ENCODE measurements at regions not wholly inside any gene's neighbourhood (a gene's known extent, or its start where the extent isn't known, plus 50 kb on each side); places are given as distances from the start of the nearest gene placed in this dataset.

DNA sequence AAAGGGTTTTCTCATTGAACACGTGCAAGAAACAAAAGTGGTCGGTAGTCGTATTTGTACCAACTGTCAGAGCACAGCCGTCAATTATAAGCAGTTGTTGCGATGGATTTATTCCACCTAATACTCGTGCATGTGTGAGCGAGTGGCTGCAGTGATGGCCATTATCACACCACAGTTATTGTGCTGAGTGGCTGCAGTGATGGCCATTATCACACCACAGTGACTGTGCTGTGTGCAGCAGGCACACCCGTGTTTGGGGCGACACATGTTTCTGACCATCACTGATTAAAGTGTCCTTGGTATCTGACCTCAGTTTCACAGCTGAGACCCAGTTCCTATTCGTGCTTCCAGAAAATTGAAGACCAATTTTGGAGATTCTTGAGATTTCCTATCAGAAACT lies 142.9 kb upstream of the PFKP start:
- H3K27me3 ChIP-seq: peaks cover 7% of the 10 kb centered on the region
- no peaks in the 10 kb centered on the region for H3K9me2 ChIP-seq (replicated peaks; ENCODE audit: insufficient read depth)
- 91% methylated on average over 10 of the region's 10 CpGs for WGBS (ENCODE audit: low lambda C conversion rate, missing lambda C conversion rate)
- no peaks in the 10 kb centered on the region for H3K36me3 ChIP-seq (replicated peaks; ENCODE audit: insufficient read depth, low read depth)
- H3K4me3 ChIP-seq: no peak overlapping the region
- DNase-seq (ENCODE audit: low spot score): no peak
- no peak overlapping the region for H3K27ac ChIP-seq
- TF ChIP-seq EZH2phosphoT487 (IDR thresholded peaks at IDR 0.05; ENCODE audit: low read depth, severe bottlenecking, unreplicated experiment): no peak
- TF ChIP-seq EZH2 (IDR thresholded peaks at IDR 0.05; ENCODE audit: borderline replicate concordance): no peak
- TF ChIP-seq, protein P1, sequence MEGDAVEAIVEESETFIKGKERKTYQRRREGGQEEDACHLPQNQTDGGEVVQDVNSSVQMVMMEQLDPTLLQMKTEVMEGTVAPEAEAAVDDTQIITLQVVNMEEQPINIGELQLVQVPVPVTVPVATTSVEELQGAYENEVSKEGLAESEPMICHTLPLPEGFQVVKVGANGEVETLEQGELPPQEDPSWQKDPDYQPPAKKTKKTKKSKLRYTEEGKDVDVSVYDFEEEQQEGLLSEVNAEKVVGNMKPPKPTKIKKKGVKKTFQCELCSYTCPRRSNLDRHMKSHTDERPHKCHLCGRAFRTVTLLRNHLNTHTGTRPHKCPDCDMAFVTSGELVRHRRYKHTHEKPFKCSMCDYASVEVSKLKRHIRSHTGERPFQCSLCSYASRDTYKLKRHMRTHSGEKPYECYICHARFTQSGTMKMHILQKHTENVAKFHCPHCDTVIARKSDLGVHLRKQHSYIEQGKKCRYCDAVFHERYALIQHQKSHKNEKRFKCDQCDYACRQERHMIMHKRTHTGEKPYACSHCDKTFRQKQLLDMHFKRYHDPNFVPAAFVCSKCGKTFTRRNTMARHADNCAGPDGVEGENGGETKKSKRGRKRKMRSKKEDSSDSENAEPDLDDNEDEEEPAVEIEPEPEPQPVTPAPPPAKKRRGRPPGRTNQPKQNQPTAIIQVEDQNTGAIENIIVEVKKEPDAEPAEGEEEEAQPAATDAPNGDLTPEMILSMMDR (IDR thresholded peaks at IDR 0.05; ENCODE audit: poor library complexity): no peak
- no peaks in the 10 kb centered on the region for H3K9me3 ChIP-seq (ENCODE audit: low read depth)
- no peak overlapping the region for H2AFZ ChIP-seq
- H3K4me2 ChIP-seq: no peak overlapping the region
- no peaks in the 10 kb centered on the region for H3K79me2 ChIP-seq
- no peaks in the 10 kb centered on the region for H4K20me1 ChIP-seq (ENCODE audit: insufficient read depth, poor library complexity, severe bottlenecking)
- H3K4me1 ChIP-seq (ENCODE audit: insufficient read depth): no peaks in the 10 kb centered on the region

DNA sequence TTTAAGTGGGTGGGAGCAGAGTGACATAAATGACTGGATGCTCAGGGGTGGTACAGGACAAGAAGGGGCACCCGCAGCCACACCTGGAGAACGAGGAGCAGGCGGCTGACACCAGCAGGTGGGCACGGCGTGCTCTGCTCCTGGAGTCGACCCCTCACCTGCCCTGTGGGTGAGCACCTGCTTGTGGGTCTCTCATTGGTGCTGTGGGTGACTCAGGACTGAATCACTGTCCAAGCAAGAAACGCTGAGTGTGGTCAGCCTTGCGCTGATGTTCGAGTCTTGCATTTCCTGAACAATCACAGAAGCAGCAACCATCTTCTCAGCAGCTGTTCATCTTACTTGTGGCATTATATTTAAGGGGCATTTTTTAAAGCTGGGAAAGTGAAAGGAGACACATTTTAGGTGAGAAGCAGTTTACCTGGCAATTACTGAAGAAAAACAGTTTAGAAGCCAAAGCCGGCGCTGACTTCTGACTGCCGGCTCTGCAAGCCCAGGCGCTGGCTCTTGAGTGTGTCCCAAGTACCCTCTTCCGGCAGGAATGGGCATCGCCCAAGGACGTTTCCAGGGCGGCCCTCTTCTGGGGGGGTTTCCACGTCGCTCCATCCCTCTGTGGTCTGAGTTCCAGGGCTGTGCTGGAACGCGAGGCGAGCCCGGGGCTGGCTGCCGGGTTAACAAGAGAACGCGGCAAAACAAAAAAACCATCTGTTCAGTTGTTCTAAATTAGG lies 145.2 kb upstream of the PFKP start:
- 89% methylated on average over 26 of the region's 26 CpGs for WGBS (ENCODE audit: low lambda C conversion rate, missing lambda C conversion rate)
- no peak overlapping the region for H3K4me2 ChIP-seq
- H2AFZ ChIP-seq: no peak overlapping the region
- H3K27ac ChIP-seq: no peak overlapping the region
- H3K4me1 ChIP-seq (ENCODE audit: insufficient read depth): no peaks in the 10 kb centered on the region
- no peaks in the 10 kb centered on the region for H3K79me2 ChIP-seq
- H4K20me1 ChIP-seq (ENCODE audit: insufficient read depth, poor library complexity, severe bottlenecking): no peaks in the 10 kb centered on the region
- H3K9me3 ChIP-seq (ENCODE audit: low read depth): no peaks in the 10 kb centered on the region
- TF ChIP-seq, protein P1 (IDR thresholded peaks at IDR 0.05; ENCODE audit: poor library complexity): no peak
- no peak for TF ChIP-seq EZH2 (IDR thresholded peaks at IDR 0.05; ENCODE audit: borderline replicate concordance)
- no peak for TF ChIP-seq EZH2phosphoT487 (IDR thresholded peaks at IDR 0.05; ENCODE audit: low read depth, severe bottlenecking, unreplicated experiment)
- no peaks in the 10 kb centered on the region for H3K9me2 ChIP-seq (replicated peaks; ENCODE audit: insufficient read depth)
- H3K27me3 ChIP-seq: no peaks in the 10 kb centered on the region
- H3K36me3 ChIP-seq (replicated peaks; ENCODE audit: insufficient read depth, low read depth): no peaks in the 10 kb centered on the region
- no peak for DNase-seq (ENCODE audit: low spot score)
- H3K4me3 ChIP-seq: no peak overlapping the region

DNA sequence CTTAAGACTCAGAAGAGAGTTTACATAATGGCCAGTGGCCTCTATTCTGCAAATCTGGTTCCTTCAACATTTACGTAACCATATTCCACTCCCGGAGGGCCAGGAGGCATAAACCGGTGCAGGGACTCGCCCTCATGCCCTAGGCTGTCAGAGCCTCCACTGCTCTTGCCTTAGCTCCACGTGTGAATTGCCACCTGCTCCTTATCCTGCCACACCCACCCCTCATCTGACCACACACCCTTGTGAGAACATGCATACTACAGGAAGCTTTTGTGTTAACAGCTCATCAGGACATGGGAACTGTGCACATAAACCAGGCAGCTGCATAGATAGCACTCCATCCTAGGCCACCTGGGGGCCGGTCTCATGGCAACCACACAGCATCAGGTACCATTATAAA lies 146.7 kb upstream of the PFKP start:
- Histone ChIP-seq H3K9me2 (replicated peaks; ENCODE audit: insufficient read depth) (no peaks in the 10 kb centered on the region), H3K79me2 (no peaks in the 10 kb centered on the region), H3K36me3 (replicated peaks; ENCODE audit: insufficient read depth, low read depth) (no peaks in the 10 kb centered on the region), H3K27ac (no peak overlapping the region), H3K9me3 (ENCODE audit: low read depth) (no peaks in the 10 kb centered on the region), H4K20me1 (ENCODE audit: insufficient read depth, poor library complexity, severe bottlenecking) (no peaks in the 10 kb centered on the region), H2AFZ (no peak overlapping the region), H3K4me1 (ENCODE audit: insufficient read depth) (no peaks in the 10 kb centered on the region), H3K4me3 (no peak overlapping the region), H3K27me3 (no peaks in the 10 kb centered on the region), H3K4me2 (no peak overlapping the region)
- WGBS (ENCODE audit: low lambda C conversion rate, missing lambda C conversion rate): 50% methylated on average over 6 of the region's 6 CpGs
- TF ChIP-seq, protein P1 (IDR thresholded peaks at IDR 0.05; ENCODE audit: poor library complexity): no peak
- no peak for DNase-seq (ENCODE audit: low spot score)
